NCI-H2081 treated with DMSO at 0.1 percent for 48 hours (cell line): ENCODE measurements at regions not wholly inside any gene's neighbourhood (a gene's known extent, or its start where the extent isn't known, plus 50 kb on each side); places are given as distances from the start of the nearest gene placed in this dataset.
"Not testable (repeated sequence)": the region's sequence is repeated elsewhere in the genome, so short reads cannot be mapped to it uniquely, and the experiment has no call there.

Source experiments
- DNase-seq: peaks from one replicate; lab custom pipeline; 2025; lab: John Stamatoyannopoulos, UW

DNA sequence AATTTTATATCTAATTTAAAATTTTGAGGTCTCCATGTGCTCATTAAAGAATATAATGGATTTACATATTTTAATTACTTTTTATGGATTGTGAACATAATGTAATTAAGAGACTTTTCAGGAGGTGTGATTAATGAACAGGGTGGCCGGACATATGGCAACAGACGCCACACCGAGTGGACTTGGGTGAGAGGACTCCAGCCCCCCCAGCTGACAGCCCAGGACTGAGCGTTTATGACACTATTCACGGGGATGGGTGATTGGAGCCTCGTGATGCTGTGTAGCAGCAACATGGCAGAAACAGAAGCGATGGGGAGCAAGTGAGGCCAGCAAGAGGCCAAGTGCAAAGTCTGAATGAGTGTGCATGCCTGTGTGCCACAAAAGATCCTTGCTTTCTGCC lies 1176.9 kb downstream of the TYW1 start:
- no peak for DNase-seq

DNA sequence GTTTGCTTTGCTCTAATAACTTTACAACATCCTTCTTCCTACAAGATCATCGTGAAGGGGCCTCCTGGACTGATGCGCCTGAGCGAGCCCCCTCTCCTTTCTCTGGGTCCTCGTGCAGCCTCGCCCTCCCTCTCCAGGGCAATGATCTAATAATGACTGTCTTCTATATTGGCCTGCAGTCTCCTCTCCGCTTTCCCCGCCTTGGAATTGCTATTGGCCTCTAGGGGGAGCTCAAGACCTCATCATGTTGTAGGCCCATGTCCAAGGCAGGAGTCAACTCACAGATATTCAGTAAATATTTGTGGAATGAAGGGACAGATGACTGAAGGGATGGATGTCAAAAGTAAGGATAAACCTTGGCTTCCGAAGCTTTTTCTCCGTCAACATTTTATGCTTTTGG lies 1180.3 kb downstream of the TYW1 start:
- DNase-seq, result peak; percentile 72

DNA sequence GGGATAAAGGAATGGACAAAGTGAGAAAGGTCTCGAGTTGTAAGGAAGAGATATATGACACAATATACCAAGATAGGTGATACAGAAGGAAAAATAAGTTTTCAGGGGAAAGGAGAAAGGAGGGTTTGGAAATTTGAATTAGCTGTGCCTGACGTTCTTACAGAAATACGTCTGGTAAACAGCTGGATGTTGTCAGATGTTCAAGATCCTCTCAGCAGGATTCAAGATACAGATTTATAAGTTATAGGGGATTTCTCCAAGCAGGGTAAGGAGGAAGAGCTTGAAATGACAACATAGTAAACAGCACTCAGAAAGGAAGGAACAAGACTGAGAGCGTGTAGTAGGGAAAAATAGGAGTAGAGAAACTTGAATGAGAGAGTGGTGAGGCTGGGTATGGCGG lies 1184.1 kb downstream of the TYW1 start:
- no peak for DNase-seq

DNA sequence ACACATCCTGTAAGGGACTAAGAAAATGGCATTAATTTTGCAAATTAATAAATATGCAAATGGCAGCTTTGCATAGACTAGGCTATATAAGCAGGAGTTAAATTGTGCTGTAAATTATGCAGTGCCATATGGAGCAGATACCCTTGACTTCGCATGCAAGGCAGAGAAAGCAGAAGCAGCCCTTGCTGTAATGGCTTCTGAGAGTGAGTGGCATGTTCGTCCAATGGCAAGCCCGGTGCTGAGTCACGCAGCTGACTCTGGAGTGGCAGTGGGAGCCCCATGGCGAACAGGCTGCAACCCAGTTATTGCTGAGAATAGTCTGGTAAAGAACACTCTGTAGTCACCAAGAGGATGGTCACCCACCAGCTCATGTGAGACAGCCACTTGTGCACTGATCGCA lies 1186.5 kb downstream of the TYW1 start:
- DNase-seq, result no peak

DNA sequence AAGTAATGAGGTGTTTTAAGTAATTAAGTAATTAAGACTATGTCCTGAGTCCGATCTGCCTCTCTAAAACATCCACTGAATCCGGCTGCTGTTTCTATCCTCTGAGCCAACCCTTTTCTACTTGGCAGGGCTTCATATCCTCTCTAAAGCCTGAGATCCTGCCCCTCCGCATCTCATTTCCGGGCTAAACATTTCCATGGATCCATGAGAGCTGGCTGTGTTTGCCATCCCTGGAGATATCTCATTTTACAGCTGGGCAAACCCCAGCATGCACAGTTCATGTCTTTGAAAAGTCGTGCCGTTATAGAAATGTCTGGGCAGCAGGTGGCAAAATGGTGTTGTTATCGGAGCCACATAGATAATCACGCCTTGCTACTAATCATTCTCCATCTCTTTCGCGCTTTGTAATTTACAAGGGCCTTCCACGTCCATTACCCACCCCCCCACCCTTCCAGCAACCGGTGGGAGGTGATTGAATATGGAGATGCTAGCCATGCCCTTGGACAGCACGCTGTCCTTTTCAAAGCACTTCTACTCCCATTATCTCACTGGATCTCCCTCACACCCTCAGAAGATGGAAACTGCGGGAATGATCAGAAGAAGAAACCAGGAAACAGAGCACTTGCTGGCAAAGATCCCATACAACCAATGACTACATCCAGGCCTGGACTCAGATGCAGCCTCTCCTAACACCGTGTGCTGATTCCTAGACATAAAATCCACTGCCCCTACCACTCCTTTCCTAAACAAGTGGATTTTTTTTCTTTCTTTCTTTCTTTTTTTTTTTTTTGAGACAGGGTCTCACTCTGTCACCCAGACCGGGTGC lies 1189.2 kb downstream of the TYW1 start:
- DNase-seq, result peak; percentile 82

DNA sequence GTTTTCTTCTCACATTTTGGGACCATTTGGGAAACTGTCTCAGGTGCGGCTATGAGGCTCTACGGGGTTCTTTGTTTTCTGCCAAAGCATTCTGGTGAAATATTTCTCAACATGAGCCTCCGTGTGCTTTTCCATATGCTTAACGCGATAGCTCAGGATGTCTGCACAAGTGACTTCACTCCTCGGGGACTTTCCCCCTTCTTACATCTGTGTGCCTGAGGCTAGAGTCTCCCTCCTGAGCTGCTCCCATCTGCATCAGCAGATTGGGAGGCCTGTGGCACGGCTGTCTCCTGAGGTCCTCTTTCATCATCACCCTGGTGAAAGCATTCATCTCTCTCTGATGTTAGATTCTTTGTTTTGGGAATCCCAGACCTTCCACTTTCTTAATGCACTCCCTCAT lies 1190.9 kb downstream of the TYW1 start:
- DNase-seq, result no peak

DNA sequence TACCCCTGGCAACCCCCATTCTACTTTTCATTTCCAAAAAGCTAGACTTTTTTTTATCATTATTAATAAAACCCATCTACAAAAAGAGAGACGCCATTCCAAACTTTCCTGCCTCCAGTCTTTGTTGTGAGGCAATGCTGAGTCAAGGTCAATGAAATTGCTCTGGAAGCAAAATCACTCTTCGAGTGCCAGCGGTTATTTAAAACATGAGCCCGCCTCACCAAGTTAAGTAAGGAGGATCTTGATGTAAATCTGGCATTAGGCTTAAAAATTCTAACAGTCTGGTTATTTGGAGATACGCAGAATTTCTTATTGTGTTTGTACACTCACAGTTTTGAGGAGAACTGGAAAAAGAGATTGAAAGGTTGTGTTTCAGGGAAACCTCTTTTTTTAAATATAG lies 1196.3 kb downstream of the TYW1 start:
- DNase-seq, result no peak

DNA sequence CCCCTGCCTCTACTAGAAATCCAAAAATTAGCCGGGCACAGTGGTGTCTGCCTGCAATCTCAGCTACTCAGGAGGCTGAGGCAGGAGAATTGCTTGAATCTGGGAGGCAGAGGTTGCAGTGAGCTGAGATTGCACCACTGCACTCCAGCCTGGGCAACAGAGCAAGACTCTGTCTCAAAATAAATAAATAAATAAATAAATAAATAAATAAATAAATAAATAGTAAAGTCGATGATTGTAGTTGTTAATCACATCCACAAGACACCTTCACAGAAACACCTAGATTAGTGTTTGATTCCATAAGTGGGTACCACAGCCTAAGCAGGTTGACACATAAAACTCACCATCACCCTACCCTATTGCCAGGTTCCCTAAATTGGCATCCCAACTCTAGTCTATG lies 1199.0 kb downstream of the TYW1 start:
- not testable (repeated sequence) for DNase-seq

DNA sequence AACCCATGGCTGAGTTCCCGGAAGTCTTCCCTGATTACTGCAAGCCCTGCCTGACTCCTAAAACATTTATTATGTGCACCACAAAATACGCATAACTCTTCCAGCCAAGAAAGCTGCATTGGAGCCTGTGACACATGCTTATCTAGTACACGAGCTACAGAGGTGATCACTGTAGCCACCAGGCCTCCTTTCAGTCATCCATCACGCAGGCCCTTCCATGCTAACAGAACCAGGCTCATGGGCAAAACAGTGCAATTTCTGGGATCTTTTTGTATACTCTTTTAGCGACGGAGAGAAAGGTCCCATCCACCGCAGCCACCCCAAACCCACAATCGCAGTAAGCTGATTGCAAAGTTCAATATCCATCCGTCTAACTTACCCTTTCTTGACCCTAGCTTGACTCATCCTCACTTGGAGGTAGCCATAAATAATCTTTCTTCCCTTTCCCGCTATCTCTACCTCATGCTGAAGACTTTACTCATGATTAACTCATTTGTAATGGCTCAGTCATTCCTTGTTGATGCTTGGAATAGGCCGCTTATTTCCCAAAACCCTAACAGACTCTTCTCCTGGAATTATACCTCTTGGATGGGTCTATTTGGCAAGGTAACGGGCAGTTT lies 1203.5 kb downstream of the TYW1 start:
- DNase-seq, result no peak

DNA sequence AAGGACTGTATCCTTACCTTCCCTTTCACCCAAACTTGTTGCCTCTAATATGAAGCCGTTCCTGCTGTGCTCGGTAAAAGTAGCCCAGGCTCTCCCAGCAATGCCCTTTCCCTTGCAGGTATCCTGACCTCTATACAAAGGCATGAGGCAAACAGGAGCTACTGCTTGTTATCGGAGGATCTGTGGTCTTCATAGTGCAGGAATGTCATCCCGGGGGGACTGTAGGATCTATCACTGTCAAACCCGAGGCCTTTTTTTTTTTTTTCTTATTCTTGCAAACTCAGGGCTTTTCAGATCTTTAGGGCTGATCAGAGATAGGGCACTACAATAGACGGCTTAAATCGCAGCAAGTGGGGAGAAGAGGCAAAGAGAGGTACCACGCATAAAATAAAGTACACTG lies 1206.6 kb downstream of the TYW1 start:
- DNase-seq, result no peak

DNA sequence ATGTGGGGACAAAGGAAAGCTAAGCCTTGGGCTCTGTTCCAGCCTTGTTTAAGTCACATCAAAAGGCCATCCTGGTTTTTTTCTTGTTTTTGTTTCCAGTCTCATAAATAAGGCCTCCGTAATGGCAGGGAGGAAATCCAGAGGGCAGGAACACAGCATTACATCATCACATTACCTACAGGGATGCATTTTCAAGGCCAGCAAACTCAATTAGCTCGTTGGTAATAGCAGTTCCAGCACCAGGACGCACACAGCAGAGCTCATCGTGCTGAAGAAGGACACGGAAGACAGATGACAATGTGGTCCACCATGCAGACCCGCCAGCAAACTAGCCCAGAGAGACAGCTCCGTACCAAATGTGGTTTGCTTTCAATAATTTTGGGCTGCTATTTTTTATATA lies 1209.2 kb downstream of the TYW1 start:
- DNase-seq, result no peak

DNA sequence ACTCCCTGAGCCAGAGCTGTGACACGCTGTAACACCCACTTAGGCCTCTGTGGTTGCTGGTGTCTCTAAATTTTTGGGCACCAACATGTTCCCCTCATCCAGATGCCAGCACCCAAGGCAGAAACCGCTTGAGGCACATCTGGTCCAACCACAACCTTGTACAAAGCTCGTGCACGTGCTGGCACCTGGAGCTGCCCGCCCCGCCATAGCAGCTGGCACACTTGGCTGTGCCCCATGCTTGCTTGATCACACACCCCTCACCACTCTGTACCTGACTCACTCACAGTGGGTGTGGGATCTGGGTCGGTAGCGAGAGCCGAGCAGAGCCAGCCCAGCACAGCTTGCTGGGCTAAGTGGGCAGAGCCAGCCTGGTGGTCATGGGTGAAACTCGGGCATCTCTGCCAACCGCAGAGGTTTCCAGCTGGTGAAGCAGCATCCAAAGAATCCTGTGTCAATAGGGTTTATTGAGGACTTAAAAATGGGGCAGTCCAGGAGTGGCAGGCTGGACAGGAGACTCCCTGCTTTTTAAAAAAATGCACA lies 1210.4 kb downstream of the TYW1 start:
- DNase-seq, result no peak

DNA sequence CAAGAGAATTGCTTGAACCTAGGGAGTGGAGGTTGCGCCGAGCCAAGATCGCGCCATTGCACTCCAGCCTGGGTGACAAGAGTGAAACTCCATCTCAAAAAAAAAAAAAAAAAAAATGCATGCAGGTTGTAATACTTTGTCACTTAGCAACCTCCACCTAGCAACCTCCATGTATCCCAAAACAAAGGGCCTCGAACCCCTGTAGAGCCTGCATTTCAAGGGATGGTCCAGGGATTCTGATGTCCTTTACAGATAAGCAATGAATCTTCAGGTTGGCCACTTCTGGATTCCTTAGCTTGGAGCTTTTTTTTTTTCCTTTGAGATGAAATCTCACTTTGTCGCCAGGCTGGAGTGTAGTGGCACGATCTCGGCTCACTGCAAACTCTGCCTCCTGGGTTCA lies 1211.0 kb downstream of the TYW1 start:
- DNase-seq, result no peak

DNA sequence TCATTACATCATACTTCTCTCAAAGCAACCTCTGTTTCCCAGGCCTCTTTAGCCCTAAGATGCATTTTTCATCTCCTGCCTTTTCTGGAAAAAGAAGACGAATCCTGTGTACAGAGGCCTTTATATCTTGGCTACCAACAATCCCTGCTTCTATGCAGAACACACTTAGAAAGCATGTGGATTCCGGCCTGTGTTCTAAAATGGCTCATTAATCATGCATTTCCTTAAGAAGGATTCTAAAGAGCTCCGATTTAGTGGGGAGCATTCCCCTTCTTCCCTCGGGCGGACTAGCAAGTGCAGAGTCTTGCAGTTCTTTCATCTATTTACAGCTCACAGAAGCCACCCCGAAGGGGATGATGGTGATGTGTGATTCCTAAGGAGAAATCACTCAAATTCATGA lies 1212.9 kb downstream of the TYW1 start:
- DNase-seq, result no peak

DNA sequence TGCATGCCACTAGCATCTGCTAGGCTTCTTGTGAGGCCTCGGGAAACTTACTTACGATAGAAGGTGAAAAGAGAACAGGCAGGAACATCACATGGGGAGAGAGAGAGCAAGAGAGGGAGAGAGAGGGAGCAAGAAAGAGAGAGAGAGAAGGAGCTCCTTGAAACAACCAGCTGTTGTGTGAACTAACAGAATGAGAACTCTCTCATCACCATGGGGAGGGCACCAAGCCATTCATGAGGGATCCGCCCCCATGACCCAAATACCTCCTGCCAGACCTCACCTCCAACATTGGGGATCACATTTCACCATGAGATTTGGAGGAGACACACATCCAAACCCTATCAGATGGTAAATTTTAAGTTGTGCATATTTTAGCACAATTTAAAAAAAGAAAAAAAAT lies 1217.2 kb downstream of the TYW1 start:
- no peak for DNase-seq

DNA sequence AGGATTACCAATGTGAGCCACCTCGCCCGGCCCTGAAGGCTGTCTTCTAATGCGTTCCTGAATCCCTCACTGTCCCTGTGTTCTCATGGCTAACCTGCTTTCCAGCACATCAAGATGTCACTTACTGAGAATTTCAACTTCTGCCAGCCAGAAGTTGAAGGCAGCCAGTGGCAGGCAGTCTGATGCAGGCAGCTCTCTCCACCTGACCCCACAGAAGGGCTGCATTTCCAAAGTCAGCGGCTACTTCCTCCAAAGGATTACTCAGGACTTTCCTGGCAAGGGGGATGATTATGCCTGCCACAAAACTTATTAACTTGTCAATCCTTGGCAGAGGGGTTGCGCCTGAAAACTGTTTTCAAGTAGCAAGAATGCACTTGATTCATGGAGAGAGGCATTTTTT lies 1219.4 kb downstream of the TYW1 start:
- no peak for DNase-seq

DNA sequence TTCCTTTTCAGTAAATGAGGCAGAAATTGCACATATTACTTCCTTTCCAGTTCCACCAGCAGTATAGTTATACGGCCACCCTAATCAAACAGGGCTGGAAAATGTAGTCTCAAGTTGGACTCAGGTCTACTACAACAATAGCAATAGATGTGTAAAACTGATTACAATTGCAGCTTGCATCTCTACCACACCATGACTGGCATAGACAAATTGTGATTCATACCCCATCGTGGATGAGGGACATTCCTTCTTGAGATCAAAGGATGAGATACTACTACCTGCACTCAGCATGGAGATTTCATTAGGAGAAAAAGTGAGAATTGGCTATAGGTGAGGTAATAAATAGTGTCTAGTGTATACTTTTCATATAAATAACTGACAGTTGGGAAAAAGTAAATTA lies 1220.8 kb downstream of the TYW1 start:
- no peak for DNase-seq

DNA sequence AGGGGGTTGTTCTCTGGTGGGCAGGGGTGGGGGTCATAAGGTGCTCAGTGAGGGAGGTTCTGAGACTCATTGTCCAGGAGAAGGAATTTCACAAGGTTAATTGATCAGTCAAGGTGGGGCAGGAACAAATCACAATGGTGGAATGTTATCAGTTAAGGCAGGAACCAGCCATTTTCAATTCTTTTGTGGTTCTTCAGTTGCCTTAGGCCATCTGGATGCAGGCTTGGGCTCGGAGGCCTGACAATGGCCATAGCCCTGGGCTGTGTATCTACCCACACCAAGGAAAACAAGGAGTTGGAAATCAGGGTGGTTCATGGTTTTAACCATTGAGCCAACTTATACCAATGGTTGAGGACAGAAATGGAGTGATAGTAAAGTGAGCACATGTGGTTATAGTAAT lies 1221.8 kb downstream of the TYW1 start:
- DNase-seq, result no peak

DNA sequence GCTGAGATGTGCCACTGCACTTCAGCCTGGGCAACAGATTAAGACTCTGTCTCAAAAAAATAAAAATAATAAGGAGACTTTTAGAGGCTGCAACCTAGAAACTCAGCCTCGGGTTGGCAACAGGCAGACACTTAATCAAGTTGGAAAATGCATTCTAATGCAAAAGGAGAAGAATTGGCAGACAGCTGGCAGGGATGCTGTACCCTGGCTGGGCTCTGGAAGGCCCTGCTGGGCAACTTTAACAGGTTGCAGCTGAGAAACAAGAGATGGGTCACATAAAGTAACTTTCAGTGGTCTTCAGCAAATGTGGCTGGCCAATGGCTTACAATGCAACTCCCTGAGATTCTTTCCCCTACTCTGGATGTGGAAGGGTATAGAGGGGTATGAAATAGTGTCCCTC lies 1225.7 kb downstream of the TYW1 start:
- no peak for DNase-seq

DNA sequence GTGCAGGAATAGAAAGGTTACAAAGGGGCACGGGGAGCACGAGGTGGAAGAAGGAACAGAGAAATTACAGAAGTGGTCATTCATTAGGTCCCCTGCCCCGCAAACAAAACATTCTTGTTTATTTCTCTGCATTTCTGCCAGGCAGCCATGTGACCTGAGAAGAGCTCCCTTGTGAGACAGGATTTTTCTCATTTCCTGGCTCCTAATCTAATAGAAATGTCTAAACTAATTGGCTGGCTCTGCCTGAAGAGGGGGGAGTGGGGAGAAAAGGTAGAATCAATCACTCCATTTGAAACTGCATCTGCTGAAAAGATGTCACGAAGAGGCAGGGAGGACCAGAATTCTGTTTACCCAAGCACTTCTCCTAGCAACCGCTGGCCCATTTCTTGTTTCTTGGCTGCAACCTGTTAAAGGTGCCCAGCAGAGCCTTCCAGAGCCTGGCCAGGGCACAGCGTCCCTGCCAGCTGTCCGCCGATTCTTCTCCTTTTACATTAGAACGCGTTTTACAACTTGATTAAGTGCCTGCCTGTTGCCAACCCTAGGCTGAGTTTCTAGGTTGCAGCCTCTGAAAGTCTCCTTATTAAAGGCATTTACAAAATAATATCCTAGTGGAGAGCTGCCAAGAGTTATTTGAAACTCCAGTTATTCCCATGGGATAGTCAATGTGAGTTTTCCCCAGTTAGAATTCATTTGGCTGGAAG lies 1227.6 kb downstream of the TYW1 start:
- peak; percentile 59 for DNase-seq

DNA sequence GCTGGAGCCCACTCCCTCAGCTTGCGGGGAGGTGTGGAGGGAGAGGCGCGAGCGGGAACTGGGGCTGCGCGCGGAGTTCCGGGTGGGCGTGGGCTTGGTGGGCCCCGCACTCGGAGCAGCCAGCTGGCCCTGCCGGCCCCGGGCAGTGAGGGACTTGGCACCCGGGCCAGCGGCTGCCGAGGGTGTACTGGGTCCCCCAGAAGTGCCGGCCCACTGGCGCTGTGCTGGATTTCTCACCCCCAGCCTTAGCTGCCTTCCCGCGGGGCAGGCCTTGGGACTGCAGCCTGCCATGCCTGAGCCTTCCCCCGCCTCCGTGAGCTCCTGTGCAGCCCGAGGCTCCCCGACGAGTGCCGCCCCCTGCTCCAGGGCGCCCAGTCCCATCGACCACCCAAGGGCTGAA lies 1234.4 kb downstream of the TYW1 start:
- not testable (repeated sequence) for DNase-seq

DNA sequence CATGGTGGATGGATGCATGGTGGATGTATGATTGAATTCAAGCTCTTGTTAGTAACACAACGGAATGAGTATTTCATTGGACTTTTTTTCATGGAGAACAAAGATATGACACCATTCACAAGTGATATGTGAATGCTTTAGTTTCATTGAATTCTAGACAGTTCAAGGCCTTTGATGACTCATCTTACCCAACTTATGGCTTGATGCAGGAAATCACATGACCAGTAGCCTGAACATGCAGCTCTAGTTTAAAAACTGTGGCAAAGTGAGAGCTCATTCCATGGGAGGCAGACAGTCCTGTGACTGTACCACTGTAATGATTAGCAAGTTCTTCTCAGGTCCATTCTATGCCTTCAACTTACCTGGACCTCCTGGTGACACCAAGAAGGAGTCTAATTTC lies 1239.3 kb downstream of the TYW1 start:
- DNase-seq, result no peak

DNA sequence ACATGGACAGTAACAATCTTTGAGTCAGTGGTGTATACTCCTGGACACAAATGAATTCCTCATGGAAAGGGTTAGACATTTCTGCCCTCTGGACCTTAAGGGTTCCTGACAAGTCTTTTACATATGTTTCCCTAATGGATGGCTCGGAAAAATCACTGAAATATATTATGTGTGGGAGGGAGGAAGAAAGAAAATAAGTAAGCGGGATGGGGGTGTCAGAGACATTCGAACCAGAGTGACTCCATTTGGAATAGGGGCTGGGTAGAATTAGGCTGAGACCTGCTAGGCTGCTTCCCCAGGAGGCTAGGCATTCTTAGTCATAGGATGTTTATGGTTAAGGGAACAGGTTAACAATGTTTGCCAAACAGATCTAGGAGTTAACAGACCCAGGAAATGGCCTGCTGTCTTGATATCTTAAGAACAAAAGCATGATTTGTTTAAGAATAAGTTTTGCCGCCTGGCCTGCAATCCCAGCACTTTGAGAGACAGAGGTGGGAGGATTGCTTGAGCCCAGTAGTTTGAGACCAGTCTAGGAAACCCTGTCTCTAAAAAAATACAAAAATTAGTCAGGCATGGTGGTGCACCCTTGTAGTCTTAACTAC lies 1241.7 kb downstream of the TYW1 start:
- DNase-seq, result no peak
